ENCODE measurements at regions not wholly inside any gene's neighbourhood (a gene's known extent, or its start where the extent isn't known, plus 50 kb on each side); places are given as distances from the start of the nearest gene placed in this dataset.

DNA sequence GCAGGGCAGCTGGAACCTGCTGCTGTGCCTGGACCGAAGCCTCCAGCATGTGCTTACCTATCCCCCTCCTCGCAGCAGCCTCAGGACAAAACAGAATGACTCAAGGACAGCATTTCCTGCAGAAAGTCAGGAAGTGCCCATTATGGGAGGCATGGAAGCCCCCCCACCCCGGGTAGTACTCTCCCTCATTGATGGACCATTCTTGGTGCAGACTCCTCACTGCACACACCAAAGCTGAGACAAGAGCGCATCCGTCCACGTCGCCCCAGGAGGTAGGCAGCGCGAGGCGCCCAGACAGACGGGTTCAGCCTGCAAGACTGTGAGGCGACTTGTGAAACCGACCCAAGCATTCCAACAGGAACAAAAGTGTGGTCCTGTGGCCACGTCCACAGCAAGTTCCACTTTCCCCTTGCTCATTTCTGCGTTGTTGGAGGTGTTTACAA lies 243.9 kb upstream of the ATXN7L3B start:
- whole genome bisulfite sequencing (ENCODE audit: missing lambda C conversion rate): 91% methylated on average over 13 of the region's 15 CpGs
- Histone ChIP-seq H3K4me1 (no peaks in the 10 kb centered on the region), H3K4me3 (no peak overlapping the region), H3K4me2 (no peak overlapping the region), H3K27ac (no peak overlapping the region), H3K9me3 (no peaks in the 10 kb centered on the region)
- ChIA-PET CTCF (no interaction called here), POLR2A (no interaction called here)
- TF ChIP-seq KDM1A (IDR thresholded peaks at IDR 0.05; ENCODE audit: low read depth): no peak
- TF ChIP-seq FOSB (CRISPR knock-in tag; IDR thresholded peaks at IDR 0.05): no peak
- no peak for TF ChIP-seq ZFP36 (IDR thresholded peaks at IDR 0.05; ENCODE audit: borderline replicate concordance, partially characterized antibody)
- no peak for TF ChIP-seq RAD21 (conservative IDR thresholded peaks at IDR 0.05 in 1 of 2, IDR thresholded peaks at IDR 0.05 in 1 of 2)
- no peak for TF ChIP-seq FOXS1 (CRISPR knock-in tag; IDR thresholded peaks at IDR 0.05)
- TF ChIP-seq GATA3 (IDR thresholded peaks at IDR 0.05; ENCODE audit: borderline replicate concordance): no peak
- no peak for TF ChIP-seq CBX8 (IDR thresholded peaks at IDR 0.05)
- TF ChIP-seq RNF2 (IDR thresholded peaks at IDR 0.05; ENCODE audit: borderline replicate concordance, low read depth): no peak
- no peak for TF ChIP-seq ZC3H11A (IDR thresholded peaks at IDR 0.05)
- no peak for TF ChIP-seq PBX3 (IDR thresholded peaks at IDR 0.05)
- no peak for TF ChIP-seq ZSCAN20 (CRISPR knock-in tag; IDR thresholded peaks at IDR 0.05)
- no peak for TF ChIP-seq CHD2 (IDR thresholded peaks at IDR 0.05; ENCODE audit: low read length, partially characterized antibody)
- no peak for TF ChIP-seq KDM5A (IDR thresholded peaks at IDR 0.05)
- TF ChIP-seq CBX2 (IDR thresholded peaks at IDR 0.05; ENCODE audit: borderline replicate concordance, low read depth): no peak
- no peak for TF ChIP-seq JUN (IDR thresholded peaks at IDR 0.05)
- TF ChIP-seq, protein P1, sequence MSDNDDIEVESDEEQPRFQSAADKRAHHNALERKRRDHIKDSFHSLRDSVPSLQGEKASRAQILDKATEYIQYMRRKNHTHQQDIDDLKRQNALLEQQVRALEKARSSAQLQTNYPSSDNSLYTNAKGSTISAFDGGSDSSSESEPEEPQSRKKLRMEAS (IDR thresholded peaks at IDR 0.05): no peak
- TF ChIP-seq ZNF302 (CRISPR knock-in tag; IDR thresholded peaks at IDR 0.05): no peak
- TF ChIP-seq TFCP2L1 (CRISPR knock-in tag; IDR thresholded peaks at IDR 0.05): no peak
- DNase-seq (ENCODE audit: low read depth in 1 of 2, low spot score in 1 of 2) (no peak), FAIRE-seq (no peak), ATAC-seq (no peak)

DNA sequence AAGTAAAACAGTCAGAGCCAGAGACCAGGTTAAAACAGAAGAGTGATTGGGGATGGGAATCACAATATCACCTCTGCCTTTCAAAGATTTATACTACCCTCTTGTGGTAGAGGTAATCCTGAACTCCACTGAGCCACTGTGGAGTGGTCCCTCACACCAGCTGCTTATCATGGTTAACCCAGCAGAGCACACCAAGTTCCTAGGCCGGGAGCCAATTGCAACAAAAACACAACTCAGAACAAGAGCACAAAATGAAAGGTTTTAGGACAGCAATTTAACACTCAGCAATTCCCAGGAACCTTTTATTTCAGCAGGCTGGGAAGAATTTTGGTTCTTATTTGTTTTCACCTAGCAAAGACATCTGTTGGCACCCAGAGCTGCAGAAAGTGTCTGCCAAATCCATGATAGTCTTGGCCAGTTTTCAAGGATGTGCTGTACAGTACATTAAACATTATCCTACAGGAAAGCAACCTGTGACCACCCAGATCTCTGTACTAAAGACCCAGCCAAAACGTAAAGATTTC lies 220.5 kb upstream of the ATXN7L3B start:
- ChIA-PET POLR2A (no interaction called here), CTCF (interaction anchor here (0.5 to 2.8 kb wide), 20 partner anchors 9 to 1966 kb away, joined by 3 to 19 read pairs (median 4); no protein-coding TSS in a partner anchor)
- ATAC-seq: peak; percentile 99 to 100
- Histone ChIP-seq H3K4me1 (peaks cover 25% of the 10 kb centered on the region), H3K4me3 (no peak overlapping the region), H3K9me3 (no peaks in the 10 kb centered on the region), H3K4me2 (peak overlapping the region; percentile 58), H3K27ac (peak overlapping the region; percentile 68 to 76)
- no peak for FAIRE-seq
- peak; percentile 15 to 75 for DNase-seq (ENCODE audit: low read depth in 1 of 2, low spot score in 1 of 2)
- TF ChIP-seq JUNB (IDR thresholded peaks at IDR 0.05) (peak; percentile 29; the same call in 1 of the 2 replicates), NFE2L2 (conservative IDR thresholded peaks at IDR 0.05; ENCODE audit: low read length) (no peak), RAD21 (conservative IDR thresholded peaks at IDR 0.05 in 1 of 2, IDR thresholded peaks at IDR 0.05 in 1 of 2) (peak; percentile 84 to 86), SMC3 (IDR thresholded peaks at IDR 0.05) (peak; percentile 85), GATA3 (IDR thresholded peaks at IDR 0.05; ENCODE audit: borderline replicate concordance) (no peak)
- TF ChIP-seq, protein P1 (IDR thresholded peaks at IDR 0.05): no peak
- TF ChIP-seq, protein P2, sequence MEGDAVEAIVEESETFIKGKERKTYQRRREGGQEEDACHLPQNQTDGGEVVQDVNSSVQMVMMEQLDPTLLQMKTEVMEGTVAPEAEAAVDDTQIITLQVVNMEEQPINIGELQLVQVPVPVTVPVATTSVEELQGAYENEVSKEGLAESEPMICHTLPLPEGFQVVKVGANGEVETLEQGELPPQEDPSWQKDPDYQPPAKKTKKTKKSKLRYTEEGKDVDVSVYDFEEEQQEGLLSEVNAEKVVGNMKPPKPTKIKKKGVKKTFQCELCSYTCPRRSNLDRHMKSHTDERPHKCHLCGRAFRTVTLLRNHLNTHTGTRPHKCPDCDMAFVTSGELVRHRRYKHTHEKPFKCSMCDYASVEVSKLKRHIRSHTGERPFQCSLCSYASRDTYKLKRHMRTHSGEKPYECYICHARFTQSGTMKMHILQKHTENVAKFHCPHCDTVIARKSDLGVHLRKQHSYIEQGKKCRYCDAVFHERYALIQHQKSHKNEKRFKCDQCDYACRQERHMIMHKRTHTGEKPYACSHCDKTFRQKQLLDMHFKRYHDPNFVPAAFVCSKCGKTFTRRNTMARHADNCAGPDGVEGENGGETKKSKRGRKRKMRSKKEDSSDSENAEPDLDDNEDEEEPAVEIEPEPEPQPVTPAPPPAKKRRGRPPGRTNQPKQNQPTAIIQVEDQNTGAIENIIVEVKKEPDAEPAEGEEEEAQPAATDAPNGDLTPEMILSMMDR (IDR thresholded peaks at IDR 0.05): peak; percentile 69
- WGBS (ENCODE audit: missing lambda C conversion rate): 10% methylated on average over 2 of the region's 2 CpGs

All from A549 (cell line).